GM12873 (cell line): ENCODE measurements at regions not wholly inside any gene's neighbourhood (a gene's known extent, or its start where the extent isn't known, plus 50 kb on each side); places are given as distances from the start of the nearest gene placed in this dataset.

Experiments
- TF ChIP-seq, protein P1 (sequence below): IDR thresholded peaks from 2 replicates; pipeline ENCODE4 v1.5.1; 2012; ENCODE audit warnings: low read depth, mild to moderate bottlenecking, moderate library complexity, low read length, control low read depth; ENCODE audit not compliant: insufficient read depth; ENCODE audit errors: missing control alignments

- TF ChIP-seq, protein P1, sequence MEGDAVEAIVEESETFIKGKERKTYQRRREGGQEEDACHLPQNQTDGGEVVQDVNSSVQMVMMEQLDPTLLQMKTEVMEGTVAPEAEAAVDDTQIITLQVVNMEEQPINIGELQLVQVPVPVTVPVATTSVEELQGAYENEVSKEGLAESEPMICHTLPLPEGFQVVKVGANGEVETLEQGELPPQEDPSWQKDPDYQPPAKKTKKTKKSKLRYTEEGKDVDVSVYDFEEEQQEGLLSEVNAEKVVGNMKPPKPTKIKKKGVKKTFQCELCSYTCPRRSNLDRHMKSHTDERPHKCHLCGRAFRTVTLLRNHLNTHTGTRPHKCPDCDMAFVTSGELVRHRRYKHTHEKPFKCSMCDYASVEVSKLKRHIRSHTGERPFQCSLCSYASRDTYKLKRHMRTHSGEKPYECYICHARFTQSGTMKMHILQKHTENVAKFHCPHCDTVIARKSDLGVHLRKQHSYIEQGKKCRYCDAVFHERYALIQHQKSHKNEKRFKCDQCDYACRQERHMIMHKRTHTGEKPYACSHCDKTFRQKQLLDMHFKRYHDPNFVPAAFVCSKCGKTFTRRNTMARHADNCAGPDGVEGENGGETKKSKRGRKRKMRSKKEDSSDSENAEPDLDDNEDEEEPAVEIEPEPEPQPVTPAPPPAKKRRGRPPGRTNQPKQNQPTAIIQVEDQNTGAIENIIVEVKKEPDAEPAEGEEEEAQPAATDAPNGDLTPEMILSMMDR: no peak
Observed at GRCh38 chr12:94766397-94766796, 116.0 kb upstream of the TMCC3 start.

GRCh38 chr12:94763462-94763861, 113.1 kb upstream of the TMCC3 start:
- TF ChIP-seq, protein P1: no peak

- TF ChIP-seq, protein P1: no peak
Observed at GRCh38 chr12:94762943-94763342, 112.6 kb upstream of the TMCC3 start.

DNA sequence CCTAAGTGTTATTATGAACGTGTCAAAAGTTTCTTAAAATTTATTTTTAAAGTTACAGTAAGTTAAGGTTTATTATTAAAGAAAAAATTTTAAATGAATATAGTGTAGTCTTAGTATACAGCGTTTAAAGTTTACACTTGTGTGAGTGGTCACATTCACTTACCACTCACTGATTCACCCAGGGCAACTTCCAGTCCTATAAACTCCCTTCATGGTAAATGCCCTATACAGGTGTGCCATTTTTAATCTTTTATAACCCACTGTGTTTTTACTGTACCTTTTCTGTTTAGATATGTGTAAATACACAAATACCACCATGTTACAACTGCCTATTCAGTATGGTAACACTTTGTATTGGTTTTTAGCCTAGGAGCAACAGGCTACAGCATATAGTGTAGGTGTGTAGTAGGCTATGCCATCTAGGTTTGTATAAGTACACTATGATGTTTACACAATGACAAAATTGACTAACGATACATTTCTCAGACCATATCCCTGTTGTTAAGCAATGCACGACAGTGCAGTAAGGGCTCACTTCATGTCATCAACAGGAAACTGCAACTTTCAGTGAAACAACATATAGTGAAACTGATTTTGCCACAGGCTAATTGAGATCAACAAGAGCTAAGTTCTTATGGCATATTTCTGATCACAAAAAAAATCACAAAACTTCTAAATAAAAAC, 112.0 kb upstream of the TMCC3 start:
- TF ChIP-seq, protein P1: no peak

- TF ChIP-seq, protein P1: no peak
Observed at GRCh38 chr12:94761559-94761958, 111.2 kb upstream of the TMCC3 start.

GRCh38 chr12:94760786-94761185, 110.4 kb upstream of the TMCC3 start:
- TF ChIP-seq, protein P1: no peak

DNA sequence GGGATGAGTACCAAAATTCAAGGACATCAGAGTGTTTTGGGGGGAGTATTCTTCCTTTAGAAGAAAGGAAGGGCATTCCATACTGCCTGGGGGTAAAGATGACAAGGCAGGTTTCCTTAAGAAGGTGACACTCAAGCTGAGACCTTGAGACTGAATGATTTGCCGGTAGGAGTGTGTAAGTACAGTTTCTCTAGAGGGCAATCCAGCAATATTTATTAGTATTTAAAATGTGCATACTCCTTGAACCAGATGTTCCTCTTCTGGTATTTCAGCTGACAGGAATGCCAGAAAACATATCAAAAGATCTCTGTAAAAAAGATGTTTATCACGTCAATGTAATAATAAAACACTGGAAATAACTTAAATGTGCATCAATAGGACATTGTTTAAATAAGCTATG, 106.4 kb upstream of the TMCC3 start:
- TF ChIP-seq, protein P1: no peak
